Naive thymus-derived CD8-positive, alpha-beta T cell (primary cell): ENCODE measurements at regions not wholly inside any gene's neighbourhood (a gene's known extent, or its start where the extent isn't known, plus 50 kb on each side); places are given as distances from the start of the nearest gene placed in this dataset.
"Not testable (repeated sequence)": the region's sequence is repeated elsewhere in the genome, so short reads cannot be mapped to it uniquely, and the experiment has no call there.

Source experiments
- ATAC-seq, 2 donors: fragments of 150-1000 bp; cut with Tn5 transposase in 1 of 2; sonication (Bioruptor Pico), chemical (Tn5 transposase) in 1 of 2; 1 replicate in 1 of 2; 2 replicates in 1 of 2; pipeline ENCODE4 v1.10.0; 2021; ENCODE audit warnings: mild to moderate bottlenecking in 2 of 2, moderate library complexity in 2 of 2
- POLR2A ChIA-PET: fragments of 350-600 bp; sonication (Branson Sonifier 250); formaldehyde crosslinking; loops from one replicate; lab custom pipeline; 2021; ENCODE audit warnings: antibody characterized with exemption; lab: Charles Lee
- DNase-seq, 10 donors: peaks; one replicate each; pipeline versions ENCODE4 v3.0.0 to v3.0.0-alpha.2; 2020 to 2022
- H3K27ac Mint-ChIP-seq, 10 donors: one replicate each; pipeline ENCODE4 v1.8.0; 2020 to 2022; ENCODE audit warnings: mild to moderate bottlenecking in 10 of 10, mixed read lengths in 10 of 10, moderate library complexity in 4 of 10, inconsistent platforms in 1 of 10
- H3K27me3 Mint-ChIP-seq, 5 donors: one replicate each; pipeline ENCODE4 v1.8.0; 2021 to 2022; ENCODE audit warnings: mixed read lengths in 5 of 5
- H3K36me3 Mint-ChIP-seq, 3 donors: one replicate each; pipeline ENCODE4 v1.8.0; 2020 to 2022; ENCODE audit warnings: mixed read lengths in 3 of 3, mild to moderate bottlenecking in 2 of 3, inconsistent platforms in 1 of 3
- H3K4me1 Mint-ChIP-seq, 4 donors: one replicate each; pipeline ENCODE4 v1.8.0; 2021 to 2022; ENCODE audit warnings: mixed read lengths in 4 of 4
- H3K4me3 Mint-ChIP-seq, 10 donors: one replicate each; pipeline ENCODE4 v1.8.0; 2020 to 2022; ENCODE audit warnings: mild to moderate bottlenecking in 10 of 10, mixed read lengths in 10 of 10, moderate library complexity in 6 of 10, inconsistent platforms in 1 of 10
- H3K9me3 Mint-ChIP-seq, 9 donors: one replicate each; pipeline ENCODE4 v1.8.0; 2020 to 2022; ENCODE audit warnings: mixed read lengths in 9 of 9, mild to moderate bottlenecking in 3 of 9, inconsistent platforms in 1 of 9, moderate library complexity in 1 of 9

DNA sequence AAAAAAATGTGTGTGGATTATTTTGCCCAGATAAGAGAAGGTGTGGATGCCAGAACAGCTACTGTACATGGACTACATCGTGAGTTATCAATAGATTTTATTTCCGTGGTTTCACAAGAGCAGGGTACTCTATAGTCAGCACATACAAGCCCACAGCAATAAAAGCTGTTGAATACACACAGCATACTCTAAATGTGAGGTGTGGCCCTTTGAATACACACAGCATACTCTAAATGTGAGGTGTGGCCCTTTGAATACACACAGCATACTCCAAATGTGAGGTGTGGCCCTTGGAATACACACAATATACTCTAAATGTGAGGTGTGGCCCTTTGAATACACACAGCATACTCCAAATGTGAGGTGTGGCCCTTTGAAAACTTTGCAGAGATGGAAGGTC is 287.4 kb upstream of the ADARB2 start:
- H3K4me1 Mint-ChIP-seq, H3K36me3 Mint-ChIP-seq, ATAC-seq, H3K9me3 Mint-ChIP-seq, DNase-seq, POLR2A ChIA-PET, H3K27ac Mint-ChIP-seq, H3K4me3 Mint-ChIP-seq: not testable (repeated sequence)
- H3K27me3 Mint-ChIP-seq = peaks cover 0 to 12% (median 6%) of the 10 kb centered on the region in 5 donors

DNA sequence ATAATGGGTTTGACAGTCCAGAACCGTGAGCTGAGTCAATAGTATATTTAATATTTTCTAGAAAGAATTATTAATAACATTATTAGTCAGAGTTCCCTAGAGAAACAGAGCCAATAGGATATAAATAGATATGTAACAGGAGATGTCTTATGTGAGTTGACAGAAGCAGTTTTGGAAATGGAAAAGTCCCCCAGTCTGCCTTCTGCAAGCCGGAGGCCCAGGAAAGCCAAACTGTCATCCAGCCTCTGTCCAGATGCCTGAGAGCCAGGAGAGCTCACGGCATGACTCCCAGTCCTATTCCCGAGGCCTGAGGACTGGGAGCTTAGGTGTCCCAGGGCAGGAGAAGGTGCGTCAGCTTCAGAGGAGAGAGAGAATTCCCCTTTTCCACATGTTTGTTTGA is 286.4 kb upstream of the ADARB2 start:
- H3K27ac Mint-ChIP-seq = no peak overlapping the region
- peaks cover 0 to 2% (median 0%) of the 10 kb centered on the region in 4 donors for H3K4me1 Mint-ChIP-seq
- H3K9me3 Mint-ChIP-seq = peaks cover 0 to 2% (median 0%) of the 10 kb centered on the region in 9 donors
- POLR2A ChIA-PET = no interaction called here
- H3K4me3 Mint-ChIP-seq = no peak overlapping the region
- no peaks in the 10 kb centered on the region for H3K36me3 Mint-ChIP-seq
- DNase-seq = no peak
- ATAC-seq = no peak
- H3K27me3 Mint-ChIP-seq = peaks cover 0 to 12% (median 6%) of the 10 kb centered on the region in 5 donors

DNA sequence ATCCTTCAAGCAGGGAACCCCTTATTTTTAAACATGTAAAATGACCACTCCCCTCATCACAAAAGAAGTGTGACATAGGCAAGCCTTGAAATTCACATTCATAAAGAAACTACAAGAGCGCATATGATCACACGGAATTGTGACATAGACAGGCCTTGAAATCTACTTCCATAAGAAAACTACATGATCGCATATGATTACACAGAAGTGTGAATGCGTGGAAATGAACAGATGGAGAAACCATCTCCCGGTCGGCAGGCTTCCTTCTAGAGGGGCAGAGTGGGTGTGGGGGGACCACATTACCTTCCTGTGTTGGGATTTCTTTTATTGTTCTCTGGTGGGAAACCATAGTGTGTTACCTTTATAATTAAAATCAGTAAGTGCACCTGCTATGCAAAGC is 285.1 kb upstream of the ADARB2 start:
- Mint-ChIP-seq H3K4me3 (no peak overlapping the region), H3K27ac (no peak overlapping the region), H3K27me3 (peaks cover 0 to 12% (median 6%) of the 10 kb centered on the region in 5 donors), H3K9me3 (peaks cover 0 to 2% (median 0%) of the 10 kb centered on the region in 9 donors), H3K36me3 (no peaks in the 10 kb centered on the region), H3K4me1 (peaks cover 0 to 5% (median under 1%) of the 10 kb centered on the region in 4 donors)
- DNase-seq = no peak
- no peak for ATAC-seq
- POLR2A ChIA-PET = no interaction called here

DNA sequence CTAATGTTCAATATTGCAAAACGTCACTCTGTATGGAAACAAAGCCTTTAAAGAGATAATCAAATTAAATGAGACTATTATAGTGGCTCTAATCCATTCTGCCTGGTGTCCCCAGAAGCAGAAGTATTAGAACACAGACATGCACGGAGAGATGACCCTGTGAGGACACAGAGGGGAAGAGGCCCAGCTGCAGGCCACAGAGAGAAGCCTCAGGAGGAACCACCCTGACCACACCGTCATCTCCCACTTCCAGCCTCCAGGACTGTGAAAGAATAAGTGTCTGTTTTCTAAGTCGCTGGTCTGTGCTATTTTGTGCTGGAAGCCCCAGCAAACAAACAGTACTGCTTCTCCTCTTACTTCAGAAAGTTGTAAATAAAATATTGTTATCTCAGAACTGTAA is 283.5 kb upstream of the ADARB2 start:
- H3K4me1 Mint-ChIP-seq = peaks cover 0 to 5% (median under 1%) of the 10 kb centered on the region in 4 donors
- H3K9me3 Mint-ChIP-seq = peaks cover 0 to 2% (median 0%) of the 10 kb centered on the region in 9 donors
- H3K27ac Mint-ChIP-seq = no peak overlapping the region
- no peaks in the 10 kb centered on the region for H3K36me3 Mint-ChIP-seq
- DNase-seq (no peak), ATAC-seq (no peak)
- H3K27me3 Mint-ChIP-seq = peaks cover 0 to 12% (median 2%) of the 10 kb centered on the region in 5 donors
- POLR2A ChIA-PET = no interaction called here
- H3K4me3 Mint-ChIP-seq = no peak overlapping the region

DNA sequence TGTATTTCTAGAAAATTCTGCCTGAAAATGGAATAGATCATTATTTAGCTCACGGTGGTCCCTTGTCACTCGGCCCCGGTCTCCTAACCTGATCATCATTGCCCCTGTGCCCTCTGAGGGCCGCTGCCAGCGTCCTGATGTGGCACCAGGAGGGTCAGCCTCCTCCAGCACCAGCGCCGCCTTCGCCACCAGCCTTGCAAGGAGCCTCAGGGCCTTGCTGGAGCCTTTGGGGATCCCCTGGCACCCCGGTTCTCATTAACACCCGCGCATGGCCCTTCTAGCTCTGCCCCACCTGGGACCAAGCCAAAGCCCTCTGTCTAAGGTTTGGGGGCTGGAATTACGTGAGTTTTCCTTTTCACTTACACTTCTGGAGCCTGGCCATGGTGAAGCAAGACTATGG is 282.5 kb upstream of the ADARB2 start:
- Mint-ChIP-seq H3K4me1 (peaks cover 0 to 5% (median under 1%) of the 10 kb centered on the region in 4 donors), H3K4me3 (no peak overlapping the region), H3K27me3 (peaks cover 0 to 12% (median 2%) of the 10 kb centered on the region in 5 donors), H3K36me3 (no peaks in the 10 kb centered on the region), H3K27ac (no peak overlapping the region), H3K9me3 (peaks cover 0 to 2% (median 0%) of the 10 kb centered on the region in 9 donors)
- DNase-seq (no peak), ATAC-seq (no peak)
- POLR2A ChIA-PET = no interaction called here

DNA sequence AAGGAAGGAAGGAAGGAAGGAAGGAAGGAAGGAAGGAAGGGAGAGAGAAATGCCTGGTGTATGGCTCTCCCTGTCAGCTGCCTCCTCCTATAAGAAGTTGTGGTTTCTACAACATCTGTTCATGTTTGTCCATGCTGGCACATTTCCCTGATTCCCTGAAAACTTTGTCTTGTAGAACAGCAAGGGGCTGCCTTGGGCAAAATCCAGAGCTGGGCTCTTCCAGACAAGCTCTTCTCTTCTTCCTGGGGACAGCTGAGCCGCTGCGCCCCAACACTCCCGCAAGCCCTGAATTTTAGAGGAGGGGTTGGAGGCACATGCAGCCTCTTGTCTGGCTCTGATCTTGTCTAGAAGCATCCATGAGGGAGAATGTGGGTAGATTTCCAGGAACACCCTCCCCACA is 282.0 kb upstream of the ADARB2 start:
- Mint-ChIP-seq H3K36me3 (no peaks in the 10 kb centered on the region), H3K27me3 (peaks cover 0 to 12% (median under 1%) of the 10 kb centered on the region in 5 donors), H3K4me1 (peaks cover 0 to 6% (median under 1%) of the 10 kb centered on the region in 4 donors), H3K9me3 (peaks cover 0 to 2% (median 0%) of the 10 kb centered on the region in 9 donors), H3K27ac (no peak overlapping the region), H3K4me3 (no peak overlapping the region)
- DNase-seq (no peak), ATAC-seq (no peak)
- POLR2A ChIA-PET = no interaction called here

DNA sequence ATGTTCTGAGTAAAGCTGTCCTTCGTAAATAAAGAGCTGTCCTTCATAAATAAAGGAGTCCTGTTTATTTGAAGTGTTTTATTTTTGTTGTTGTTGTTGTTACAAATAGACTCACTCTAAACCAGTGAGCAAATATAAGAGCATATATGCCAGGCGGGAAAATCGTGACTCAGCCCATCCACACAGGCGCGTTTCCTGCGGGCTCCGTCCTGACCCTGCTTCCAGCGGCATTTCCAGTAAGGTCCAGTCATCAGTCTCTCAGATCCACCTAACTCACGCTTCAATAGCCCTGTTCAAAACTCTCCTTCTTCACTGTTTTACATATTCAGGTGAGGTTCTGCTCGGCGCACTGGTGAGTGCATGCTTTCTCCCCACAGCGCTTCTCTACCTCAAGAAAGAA is 277.2 kb upstream of the ADARB2 start:
- POLR2A ChIA-PET = no interaction called here
- no peak overlapping the region for H3K27ac Mint-ChIP-seq
- ATAC-seq (no peak), DNase-seq (no peak)
- peaks cover 0 to 9% (median under 1%) of the 10 kb centered on the region in 4 donors for H3K4me1 Mint-ChIP-seq
- peaks cover 0 to 4% (median 0%) of the 10 kb centered on the region in 5 donors for H3K27me3 Mint-ChIP-seq
- no peak overlapping the region for H3K4me3 Mint-ChIP-seq
- H3K9me3 Mint-ChIP-seq = no peaks in the 10 kb centered on the region
- H3K36me3 Mint-ChIP-seq = no peaks in the 10 kb centered on the region

DNA sequence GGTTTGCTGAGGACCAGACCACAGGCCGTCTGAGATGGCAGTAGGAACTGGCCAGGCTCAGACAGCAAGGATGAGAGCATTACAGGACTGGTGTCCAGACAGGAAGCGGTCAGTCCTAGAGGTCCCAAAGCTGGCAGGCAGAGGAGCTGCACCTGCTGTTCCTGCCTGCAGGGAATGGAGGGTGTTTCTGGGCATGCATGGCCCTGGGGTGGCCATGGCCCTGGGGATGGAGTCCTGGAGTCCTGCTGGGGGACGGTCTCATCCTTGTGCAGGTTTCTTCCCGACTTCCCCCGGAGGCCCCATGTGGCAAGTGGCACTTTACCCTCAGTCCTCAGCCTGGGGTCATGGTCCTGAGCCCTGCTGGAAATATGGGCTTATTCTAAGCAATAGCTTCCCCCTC is 274.9 kb upstream of the ADARB2 start:
- Mint-ChIP-seq H3K4me3 (no peak overlapping the region), H3K27ac (no peak overlapping the region), H3K9me3 (peaks cover 0 to 2% (median 0%) of the 10 kb centered on the region in 9 donors), H3K36me3 (no peaks in the 10 kb centered on the region), H3K27me3 (peaks cover 0 to 5% (median 3%) of the 10 kb centered on the region in 5 donors), H3K4me1 (peaks cover 0 to 4% (median 2%) of the 10 kb centered on the region in 4 donors)
- DNase-seq = no peak
- no peak for ATAC-seq
- POLR2A ChIA-PET = no interaction called here

DNA sequence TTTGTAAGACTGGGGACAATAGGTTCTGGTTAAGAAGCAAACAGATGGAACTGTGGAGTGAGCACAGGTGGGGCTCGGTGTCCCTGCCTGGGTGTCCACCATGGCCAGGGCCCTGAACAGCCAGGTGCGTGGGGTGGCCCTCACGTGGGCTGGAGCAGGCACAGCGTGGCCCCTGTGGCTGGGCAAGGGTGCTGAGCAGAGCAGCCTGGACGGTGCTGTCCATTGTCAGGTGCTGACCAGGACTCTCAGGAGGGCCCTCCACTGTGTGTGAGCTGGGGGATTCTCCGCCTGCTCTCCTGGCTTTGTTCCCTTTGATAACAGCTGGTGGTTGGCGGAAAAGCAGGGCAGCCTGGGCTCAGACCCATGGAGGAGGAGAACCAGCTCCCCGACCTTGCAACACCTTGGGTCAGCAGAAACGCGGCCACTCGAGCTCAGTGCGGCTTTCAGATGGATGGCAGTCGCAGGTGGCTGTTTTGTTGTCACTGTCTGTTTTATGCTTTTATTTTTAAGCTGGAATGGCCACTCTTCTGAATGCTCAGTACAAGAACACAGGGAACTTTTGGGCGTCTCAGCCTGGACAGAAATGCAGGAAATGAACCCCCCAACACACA is 273.9 kb upstream of the ADARB2 start:
- peaks cover 0 to 6% (median 4%) of the 10 kb centered on the region in 5 donors for H3K27me3 Mint-ChIP-seq
- ATAC-seq = no peak

DNA sequence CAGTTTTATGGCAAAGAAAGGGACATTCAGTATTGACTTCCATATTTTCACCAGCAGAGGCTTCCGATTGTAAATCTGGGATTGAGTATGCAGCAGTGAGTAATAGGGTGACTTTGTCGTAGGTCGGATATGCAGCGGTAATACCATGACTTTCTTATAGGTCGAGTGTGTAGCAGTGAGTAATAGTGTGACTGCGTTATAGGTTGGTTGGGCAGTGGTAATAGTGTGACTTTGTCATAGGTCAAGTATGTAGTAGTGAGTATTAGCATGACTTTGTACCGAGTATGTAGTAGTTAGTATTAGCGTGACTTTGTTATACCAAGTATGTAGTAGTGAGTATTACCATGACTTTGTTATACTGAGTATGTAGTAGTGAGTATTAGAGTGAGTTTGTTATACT is 268.2 kb upstream of the ADARB2 start:
- Mint-ChIP-seq H3K27me3 (peaks cover 0 to 16% (median 4%) of the 10 kb centered on the region in 5 donors), H3K4me3 (no peak overlapping the region), H3K9me3 (peaks cover 0 to 2% (median 0%) of the 10 kb centered on the region in 9 donors), H3K27ac (no peak overlapping the region), H3K36me3 (no peaks in the 10 kb centered on the region), H3K4me1 (peaks cover 0 to 2% (median 0%) of the 10 kb centered on the region in 4 donors)
- POLR2A ChIA-PET = no interaction called here
- DNase-seq (no peak), ATAC-seq (no peak)

More for the DNA sequence above, 273.9 kb upstream of the ADARB2 start:
- Mint-ChIP-seq H3K4me3 (no peak overlapping the region), H3K9me3 (peaks cover 0 to 2% (median 0%) of the 10 kb centered on the region in 9 donors), H3K27ac (no peak overlapping the region), H3K36me3 (no peaks in the 10 kb centered on the region), H3K4me1 (peaks cover 0 to 4% (median 2%) of the 10 kb centered on the region in 4 donors)
- no peak for DNase-seq
- POLR2A ChIA-PET = no interaction called here

DNA sequence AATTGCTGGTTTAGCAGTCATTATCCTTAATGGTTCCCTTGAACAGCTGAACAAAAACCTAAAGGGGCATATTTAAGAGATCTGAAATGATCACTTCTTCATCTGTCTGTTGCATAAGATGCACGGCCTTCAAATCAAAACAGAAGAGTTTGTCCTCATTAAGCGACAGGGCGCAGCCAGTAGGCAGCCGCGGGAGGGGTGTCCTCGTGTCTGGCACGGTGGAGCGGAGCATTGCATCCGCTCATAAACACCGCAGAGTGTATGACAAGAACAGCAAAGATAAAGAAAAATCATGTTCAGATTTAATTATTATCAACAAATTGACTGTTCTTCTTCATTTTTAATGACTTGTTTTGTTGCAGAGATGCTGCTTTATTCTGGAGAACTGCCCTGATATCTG is 255.6 kb upstream of the ADARB2 start:
- Mint-ChIP-seq H3K27ac (no peak overlapping the region), H3K4me1 (no peaks in the 10 kb centered on the region), H3K27me3 (peaks cover 0 to 22% (median 0%) of the 10 kb centered on the region in 5 donors), H3K36me3 (no peaks in the 10 kb centered on the region), H3K4me3 (no peak overlapping the region), H3K9me3 (peaks cover 0 to 2% (median 0%) of the 10 kb centered on the region in 9 donors)
- no peak for DNase-seq
- ATAC-seq = no peak
- POLR2A ChIA-PET = no interaction called here

DNA sequence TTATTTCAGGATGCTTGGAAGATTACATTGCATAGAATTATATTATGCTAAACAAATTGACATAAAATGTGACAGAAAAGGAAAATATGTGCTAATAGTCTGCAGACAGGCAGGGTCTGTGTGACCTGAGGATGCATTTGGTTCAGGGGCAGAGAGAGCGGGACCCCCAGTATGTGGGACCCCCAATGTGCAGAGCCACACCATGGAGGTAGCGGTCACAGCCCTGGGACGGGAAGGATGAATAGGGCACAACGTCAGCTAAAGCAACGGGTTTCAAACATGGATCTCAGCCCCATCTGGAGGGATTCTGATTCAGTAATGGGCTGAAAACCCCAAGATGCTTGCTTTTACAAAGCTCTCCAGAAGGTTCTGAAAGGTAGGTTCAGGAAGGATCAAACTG is 251.8 kb upstream of the ADARB2 start:
- Mint-ChIP-seq H3K27me3 (peaks cover 2 to 27% (median 8%) of the 10 kb centered on the region in 5 donors), H3K4me3 (no peak overlapping the region), H3K27ac (peak overlapping the region in 1 of 10 donors; percentile 63), H3K4me1 (no peaks in the 10 kb centered on the region), H3K9me3 (peaks cover 0 to 2% (median 0%) of the 10 kb centered on the region in 9 donors), H3K36me3 (no peaks in the 10 kb centered on the region)
- no peak for DNase-seq
- ATAC-seq = no peak
- POLR2A ChIA-PET = no interaction called here

DNA sequence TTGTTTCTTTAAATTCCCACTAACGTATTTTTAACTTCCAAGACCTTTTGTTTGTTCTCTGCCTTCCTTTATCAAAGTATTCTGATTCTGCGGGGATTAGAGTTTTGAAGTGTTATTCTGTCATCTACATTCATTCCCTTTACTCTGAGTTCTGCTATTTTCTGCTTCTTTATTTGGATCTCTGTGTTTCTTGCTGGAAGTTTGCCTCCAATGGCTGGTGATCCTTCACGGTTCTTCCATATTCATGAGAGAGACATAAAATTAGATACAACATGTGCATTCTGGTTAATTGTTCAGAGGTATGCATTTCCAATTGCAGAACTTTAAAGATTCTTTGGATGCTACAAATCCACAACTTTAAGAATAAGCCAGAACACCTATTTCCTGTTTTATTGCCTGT is 244.7 kb upstream of the ADARB2 start:
- Mint-ChIP-seq H3K27ac (no peak overlapping the region), H3K27me3 (peaks cover 6 to 12% (median 8%) of the 10 kb centered on the region in 5 donors), H3K36me3 (peaks cover 0 to 6% (median 0%) of the 10 kb centered on the region in 3 donors), H3K9me3 (peaks cover 0 to 9% (median 4%) of the 10 kb centered on the region in 9 donors), H3K4me3 (no peak overlapping the region), H3K4me1 (peaks cover 0 to 2% (median 0%) of the 10 kb centered on the region in 4 donors)
- ATAC-seq (no peak), DNase-seq (no peak)
- POLR2A ChIA-PET = no interaction called here
